H1 (cell line): ENCODE measurements at regions not wholly inside any gene's neighbourhood (a gene's known extent, or its start where the extent isn't known, plus 50 kb on each side); places are given as distances from the start of the nearest gene placed in this dataset.

Experiments used
- POU5F1 ChIP-seq: IDR thresholded peaks from 2 replicates; pipeline ENCODE4 v1.6.1; 2011; ENCODE audit warnings: low read depth, mild to moderate bottlenecking, low read length, moderate library complexity
- SUZ12 ChIP-seq: fragments of 200-600 bp; sonication (generic); IDR thresholded peaks from 2 replicates; pipeline ENCODE4 v1.6.1; 2012; ENCODE audit warnings: mild to moderate bottlenecking, inconsistent platforms, low read length, moderate library complexity, mixed read lengths
- TF ChIP-seq, protein P1 (sequence below): fragments of 300-600 bp; sonication (generic); IDR thresholded peaks from 2 replicates; pipeline ENCODE4 v1.7.1; 2012; ENCODE audit warnings: low read length, moderate library complexity, mild to moderate bottlenecking, inconsistent platforms; ENCODE audit not compliant: insufficient replicate concordance
- TF ChIP-seq, protein P2 (sequence below): IDR thresholded peaks from 2 replicates; pipeline ENCODE4 v1.6.1; 2012; ENCODE audit warnings: low read length, inconsistent platforms

GRCh38 chr12:105977652-105978051 lies 161.1 kb downstream of the NUAK1 start (continued):
- TF ChIP-seq, protein P1, sequence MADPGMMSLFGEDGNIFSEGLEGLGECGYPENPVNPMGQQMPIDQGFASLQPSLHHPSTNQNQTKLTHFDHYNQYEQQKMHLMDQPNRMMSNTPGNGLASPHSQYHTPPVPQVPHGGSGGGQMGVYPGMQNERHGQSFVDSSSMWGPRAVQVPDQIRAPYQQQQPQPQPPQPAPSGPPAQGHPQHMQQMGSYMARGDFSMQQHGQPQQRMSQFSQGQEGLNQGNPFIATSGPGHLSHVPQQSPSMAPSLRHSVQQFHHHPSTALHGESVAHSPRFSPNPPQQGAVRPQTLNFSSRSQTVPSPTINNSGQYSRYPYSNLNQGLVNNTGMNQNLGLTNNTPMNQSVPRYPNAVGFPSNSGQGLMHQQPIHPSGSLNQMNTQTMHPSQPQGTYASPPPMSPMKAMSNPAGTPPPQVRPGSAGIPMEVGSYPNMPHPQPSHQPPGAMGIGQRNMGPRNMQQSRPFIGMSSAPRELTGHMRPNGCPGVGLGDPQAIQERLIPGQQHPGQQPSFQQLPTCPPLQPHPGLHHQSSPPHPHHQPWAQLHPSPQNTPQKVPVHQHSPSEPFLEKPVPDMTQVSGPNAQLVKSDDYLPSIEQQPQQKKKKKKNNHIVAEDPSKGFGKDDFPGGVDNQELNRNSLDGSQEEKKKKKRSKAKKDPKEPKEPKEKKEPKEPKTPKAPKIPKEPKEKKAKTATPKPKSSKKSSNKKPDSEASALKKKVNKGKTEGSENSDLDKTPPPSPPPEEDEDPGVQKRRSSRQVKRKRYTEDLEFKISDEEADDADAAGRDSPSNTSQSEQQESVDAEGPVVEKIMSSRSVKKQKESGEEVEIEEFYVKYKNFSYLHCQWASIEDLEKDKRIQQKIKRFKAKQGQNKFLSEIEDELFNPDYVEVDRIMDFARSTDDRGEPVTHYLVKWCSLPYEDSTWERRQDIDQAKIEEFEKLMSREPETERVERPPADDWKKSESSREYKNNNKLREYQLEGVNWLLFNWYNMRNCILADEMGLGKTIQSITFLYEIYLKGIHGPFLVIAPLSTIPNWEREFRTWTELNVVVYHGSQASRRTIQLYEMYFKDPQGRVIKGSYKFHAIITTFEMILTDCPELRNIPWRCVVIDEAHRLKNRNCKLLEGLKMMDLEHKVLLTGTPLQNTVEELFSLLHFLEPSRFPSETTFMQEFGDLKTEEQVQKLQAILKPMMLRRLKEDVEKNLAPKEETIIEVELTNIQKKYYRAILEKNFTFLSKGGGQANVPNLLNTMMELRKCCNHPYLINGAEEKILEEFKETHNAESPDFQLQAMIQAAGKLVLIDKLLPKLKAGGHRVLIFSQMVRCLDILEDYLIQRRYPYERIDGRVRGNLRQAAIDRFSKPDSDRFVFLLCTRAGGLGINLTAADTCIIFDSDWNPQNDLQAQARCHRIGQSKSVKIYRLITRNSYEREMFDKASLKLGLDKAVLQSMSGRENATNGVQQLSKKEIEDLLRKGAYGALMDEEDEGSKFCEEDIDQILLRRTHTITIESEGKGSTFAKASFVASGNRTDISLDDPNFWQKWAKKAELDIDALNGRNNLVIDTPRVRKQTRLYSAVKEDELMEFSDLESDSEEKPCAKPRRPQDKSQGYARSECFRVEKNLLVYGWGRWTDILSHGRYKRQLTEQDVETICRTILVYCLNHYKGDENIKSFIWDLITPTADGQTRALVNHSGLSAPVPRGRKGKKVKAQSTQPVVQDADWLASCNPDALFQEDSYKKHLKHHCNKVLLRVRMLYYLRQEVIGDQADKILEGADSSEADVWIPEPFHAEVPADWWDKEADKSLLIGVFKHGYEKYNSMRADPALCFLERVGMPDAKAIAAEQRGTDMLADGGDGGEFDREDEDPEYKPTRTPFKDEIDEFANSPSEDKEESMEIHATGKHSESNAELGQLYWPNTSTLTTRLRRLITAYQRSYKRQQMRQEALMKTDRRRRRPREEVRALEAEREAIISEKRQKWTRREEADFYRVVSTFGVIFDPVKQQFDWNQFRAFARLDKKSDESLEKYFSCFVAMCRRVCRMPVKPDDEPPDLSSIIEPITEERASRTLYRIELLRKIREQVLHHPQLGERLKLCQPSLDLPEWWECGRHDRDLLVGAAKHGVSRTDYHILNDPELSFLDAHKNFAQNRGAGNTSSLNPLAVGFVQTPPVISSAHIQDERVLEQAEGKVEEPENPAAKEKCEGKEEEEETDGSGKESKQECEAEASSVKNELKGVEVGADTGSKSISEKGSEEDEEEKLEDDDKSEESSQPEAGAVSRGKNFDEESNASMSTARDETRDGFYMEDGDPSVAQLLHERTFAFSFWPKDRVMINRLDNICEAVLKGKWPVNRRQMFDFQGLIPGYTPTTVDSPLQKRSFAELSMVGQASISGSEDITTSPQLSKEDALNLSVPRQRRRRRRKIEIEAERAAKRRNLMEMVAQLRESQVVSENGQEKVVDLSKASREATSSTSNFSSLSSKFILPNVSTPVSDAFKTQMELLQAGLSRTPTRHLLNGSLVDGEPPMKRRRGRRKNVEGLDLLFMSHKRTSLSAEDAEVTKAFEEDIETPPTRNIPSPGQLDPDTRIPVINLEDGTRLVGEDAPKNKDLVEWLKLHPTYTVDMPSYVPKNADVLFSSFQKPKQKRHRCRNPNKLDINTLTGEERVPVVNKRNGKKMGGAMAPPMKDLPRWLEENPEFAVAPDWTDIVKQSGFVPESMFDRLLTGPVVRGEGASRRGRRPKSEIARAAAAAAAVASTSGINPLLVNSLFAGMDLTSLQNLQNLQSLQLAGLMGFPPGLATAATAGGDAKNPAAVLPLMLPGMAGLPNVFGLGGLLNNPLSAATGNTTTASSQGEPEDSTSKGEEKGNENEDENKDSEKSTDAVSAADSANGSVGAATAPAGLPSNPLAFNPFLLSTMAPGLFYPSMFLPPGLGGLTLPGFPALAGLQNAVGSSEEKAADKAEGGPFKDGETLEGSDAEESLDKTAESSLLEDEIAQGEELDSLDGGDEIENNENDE = no peak
- TF ChIP-seq SUZ12 = no peak
- TF ChIP-seq POU5F1 = no peak
- TF ChIP-seq, protein P2, sequence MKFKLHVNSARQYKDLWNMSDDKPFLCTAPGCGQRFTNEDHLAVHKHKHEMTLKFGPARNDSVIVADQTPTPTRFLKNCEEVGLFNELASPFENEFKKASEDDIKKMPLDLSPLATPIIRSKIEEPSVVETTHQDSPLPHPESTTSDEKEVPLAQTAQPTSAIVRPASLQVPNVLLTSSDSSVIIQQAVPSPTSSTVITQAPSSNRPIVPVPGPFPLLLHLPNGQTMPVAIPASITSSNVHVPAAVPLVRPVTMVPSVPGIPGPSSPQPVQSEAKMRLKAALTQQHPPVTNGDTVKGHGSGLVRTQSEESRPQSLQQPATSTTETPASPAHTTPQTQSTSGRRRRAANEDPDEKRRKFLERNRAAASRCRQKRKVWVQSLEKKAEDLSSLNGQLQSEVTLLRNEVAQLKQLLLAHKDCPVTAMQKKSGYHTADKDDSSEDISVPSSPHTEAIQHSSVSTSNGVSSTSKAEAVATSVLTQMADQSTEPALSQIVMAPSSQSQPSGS = no peak
